ENCODE measurements at regions not wholly inside any gene's neighbourhood (a gene's known extent, or its start where the extent isn't known, plus 50 kb on each side); places are given as distances from the start of the nearest gene placed in this dataset.

- TF ChIP-seq CTCF (IDR thresholded peaks at IDR 0.05), result no peak
- no peak for TF ChIP-seq POLR2AphosphoS5 (IDR thresholded peaks at IDR 0.05; ENCODE audit: low read depth, low read length)
- TF ChIP-seq SIN3A (IDR thresholded peaks at IDR 0.05; ENCODE audit: borderline replicate concordance, insufficient read depth, low read depth, low read length), result no peak
- TF ChIP-seq REST (IDR thresholded peaks at IDR 0.05; ENCODE audit: insufficient read depth in 1 of 2, low read depth in 2 of 2, low read length in 1 of 2), result no peak
Observed at GRCh38 chr6:128720891-128721290, 162.0 kb upstream of the LAMA2 start.

Data from Panc1 (cell line).